HG02642 (cell line): ENCODE measurements at regions not wholly inside any gene's neighbourhood (a gene's known extent, or its start where the extent isn't known, plus 50 kb on each side); places are given as distances from the start of the nearest gene placed in this dataset.
"Not testable (repeated sequence)": the region's sequence is repeated elsewhere in the genome, so short reads cannot be mapped to it uniquely, and the experiment has no call there.

Source experiments
- ATAC-seq: cut with Tn5 transposase; IDR thresholded peaks from one replicate; pipeline ENCODE4 v1.9.1; 2021; ENCODE audit warnings: mild to moderate bottlenecking; ENCODE audit not compliant: unreplicated experiment, poor library complexity

GRCh38 chr4:131883181-131883580 lies 1265.9 kb upstream of the PCDH10 start:
- not testable (repeated sequence) for ATAC-seq

GRCh38 chr4:131925662-131926061 lies 1223.4 kb upstream of the PCDH10 start:
- not testable (repeated sequence) for ATAC-seq

- not testable (repeated sequence) for ATAC-seq
Observed at GRCh38 chr4:131967646-131968045, 1181.4 kb upstream of the PCDH10 start.

GRCh38 chr4:131974730-131975129 lies 1174.4 kb upstream of the PCDH10 start:
- ATAC-seq = no peak

- not testable (repeated sequence) for ATAC-seq
Observed at GRCh38 chr4:131975276-131976132, 1173.6 kb upstream of the PCDH10 start.

GRCh38 chr4:131976133-131977002 lies 1172.7 kb upstream of the PCDH10 start:
- ATAC-seq = not testable (repeated sequence)

GRCh38 chr4:131978120-131978519 lies 1171.0 kb upstream of the PCDH10 start:
- no peak for ATAC-seq

GRCh38 chr4:131989576-131989975 lies 1159.5 kb upstream of the PCDH10 start:
- ATAC-seq = no peak

- no peak for ATAC-seq
Observed at GRCh38 chr4:132001542-132001941, 1147.6 kb upstream of the PCDH10 start.

- ATAC-seq = no peak
Observed at GRCh38 chr4:132003593-132003992, 1145.5 kb upstream of the PCDH10 start.

- ATAC-seq = no peak
Observed at GRCh38 chr4:132015321-132015720, 1133.8 kb upstream of the PCDH10 start.

- ATAC-seq = no peak
Observed at GRCh38 chr4:132016703-132017350, 1132.3 kb upstream of the PCDH10 start.

- no peak for ATAC-seq
Observed at GRCh38 chr4:132026166-132026565, 1122.9 kb upstream of the PCDH10 start.

- ATAC-seq = no peak
Observed at GRCh38 chr4:132026816-132027215, 1122.3 kb upstream of the PCDH10 start.

GRCh38 chr4:132056496-132056895 lies 1092.6 kb upstream of the PCDH10 start:
- no peak for ATAC-seq

- no peak for ATAC-seq
Observed at GRCh38 chr4:132059227-132059626, 1089.9 kb upstream of the PCDH10 start.

- no peak for ATAC-seq
Observed at GRCh38 chr4:132062611-132063239, 1086.4 kb upstream of the PCDH10 start.

GRCh38 chr4:132063829-132064228 lies 1085.3 kb upstream of the PCDH10 start:
- no peak for ATAC-seq

- ATAC-seq = no peak
Observed at GRCh38 chr4:132065940-132066495, 1083.1 kb upstream of the PCDH10 start.

- no peak for ATAC-seq
Observed at GRCh38 chr4:132071815-132072214, 1077.3 kb upstream of the PCDH10 start.
